ENCODE measurements at regions not wholly inside any gene's neighbourhood (a gene's known extent, or its start where the extent isn't known, plus 50 kb on each side); places are given as distances from the start of the nearest gene placed in this dataset.

- TF ChIP-seq POLR2A (IDR thresholded peaks at IDR 0.05; ENCODE audit: low read length) (no peak), GATA1 (IDR thresholded peaks at IDR 0.05; ENCODE audit: low read depth, low read length) (no peak)
Measured at GRCh38 chr14:98651037-98651436, 621.0 kb downstream of the BCL11B start.

All from erythroblast (primary cell).